A673 (cell line): ENCODE measurements at regions not wholly inside any gene's neighbourhood (a gene's known extent, or its start where the extent isn't known, plus 50 kb on each side); places are given as distances from the start of the nearest gene placed in this dataset.

Experiments
- BruUV-seq: library from RNA; stranded (reverse); fragments of 400-500 nt; replicated peaks from 2 replicates; lab custom pipeline; 2021; lab: Mats Ljungman, UMichigan
- CTCF ChIA-PET: fragments of 300-600 bp; sonication (Branson Sonifier 250); formaldehyde crosslinking; loops from one replicate; lab custom pipeline; 2022; ENCODE audit warnings: antibody characterized with exemption; lab: Charles Lee
- POLR2A ChIA-PET: fragments of 300-600 bp; sonication (Branson Sonifier 250); formaldehyde crosslinking; loops from one replicate; lab custom pipeline; 2022; ENCODE audit warnings: antibody characterized with exemption; ENCODE audit not compliant: low non-redundant PET; lab: Charles Lee
- DNase-seq: peaks from one replicate; pipeline ENCODE4 v3.0.0-alpha.2; 2015; ENCODE audit warnings: low spot score
- H3K27ac ChIP-seq: fragments of 200-600 bp; sonication (generic); 2 replicates; pipeline ENCODE4 v1.5.1; 2016; ENCODE audit warnings: mixed run types, low read depth, mild to moderate bottlenecking, mixed read lengths, antibody characterized with exemption, low read length; ENCODE audit not compliant: poor library complexity, severe bottlenecking
- H3K27me3 ChIP-seq: fragments of 200-600 bp; sonication (generic); replicated peaks from 2 replicates; pipeline ENCODE4 v1.6.1; 2017; ENCODE audit warnings: mixed run types, low read depth, mild to moderate bottlenecking, mixed read lengths, antibody characterized with exemption, low read length; ENCODE audit not compliant: insufficient read depth, poor library complexity
- H3K36me3 ChIP-seq: fragments of 200-600 bp; sonication (generic); 2 replicates; pipeline ENCODE4 v1.6.1; 2016; ENCODE audit warnings: mixed run types, mild to moderate bottlenecking, mixed read lengths, antibody characterized with exemption, low read length; ENCODE audit not compliant: insufficient read depth, poor library complexity, severe bottlenecking
- H3K4me1 ChIP-seq: fragments of 200-600 bp; sonication (generic); 2 replicates; pipeline ENCODE4 v1.6.1; 2017; ENCODE audit warnings: mixed run types, mild to moderate bottlenecking, mixed read lengths, antibody characterized with exemption, low read length; ENCODE audit not compliant: insufficient read depth, poor library complexity, severe bottlenecking
- H3K4me3 ChIP-seq: fragments of 200-600 bp; sonication (generic); 2 replicates; pipeline ENCODE4 v1.5.1; 2016; ENCODE audit warnings: low read depth, mixed run types, mild to moderate bottlenecking, mixed read lengths, low read length; ENCODE audit not compliant: poor library complexity, severe bottlenecking
- H3K9me3 ChIP-seq: fragments of 200-600 bp; sonication (generic); 2 replicates; pipeline ENCODE4 v1.6.1; 2016; ENCODE audit warnings: mixed run types, low read depth, mild to moderate bottlenecking, mixed read lengths, antibody characterized with exemption, low read length; ENCODE audit not compliant: poor library complexity, severe bottlenecking
- EZH2 ChIP-seq: fragments of 200-600 bp; sonication (generic); IDR thresholded peaks from 2 replicates; pipeline ENCODE4 v1.6.1; 2017; ENCODE audit warnings: borderline replicate concordance, low read depth, mild to moderate bottlenecking, mixed read lengths, antibody characterized with exemption, low read length; ENCODE audit not compliant: poor library complexity, severe bottlenecking
- intact Hi-C: fragments of 100-400 bp; cut with micrococcal nuclease; formaldehyde crosslinking; loops from one replicate; pipeline ENCODE4 v1.10.0; 2022; ENCODE audit not compliant: unreplicated experiment
- TF ChIP-seq, protein P1 (sequence below): fragments of 300-800, 200-600 bp; sonication (generic); conservative IDR thresholded peaks from 2 replicates; pipeline ENCODE4 v1.5.1; 2017; ENCODE audit warnings: low read depth, mild to moderate bottlenecking, antibody characterized with exemption, low read length, moderate library complexity, mixed read lengths

DNA sequence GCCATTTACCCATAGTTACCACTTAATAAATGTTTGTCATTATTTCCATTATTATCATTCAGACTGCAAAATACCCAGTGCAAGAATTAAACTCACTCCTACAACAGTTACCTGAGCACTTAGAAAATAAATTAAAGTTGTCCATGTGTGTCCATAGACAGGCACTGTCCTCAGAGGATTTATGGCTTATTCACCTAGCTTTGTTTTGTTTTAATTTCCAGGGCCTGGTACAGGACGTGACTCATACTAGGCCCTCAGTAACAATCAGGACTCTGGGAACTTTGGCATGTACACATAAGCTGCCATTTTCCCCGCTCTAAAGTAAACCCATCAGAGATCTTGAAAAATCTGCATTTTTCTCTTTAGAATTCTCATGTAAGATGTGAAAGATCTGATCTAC, 458.5 kb upstream of the ARRDC4 start:
- Histone ChIP-seq H3K36me3 (no peaks in the 10 kb centered on the region), H3K4me1 (no peaks in the 10 kb centered on the region), H3K27me3 (no peaks in the 10 kb centered on the region), H3K27ac (no peak overlapping the region), H3K9me3 (no peaks in the 10 kb centered on the region), H3K4me3 (no peak overlapping the region)
- CTCF ChIA-PET: no interaction called here
- DNase-seq: no peak
- intact Hi-C loops: no loop called here
- no TSS peak for BruUV-seq
- POLR2A ChIA-PET: no interaction called here
- TF ChIP-seq, protein P1, sequence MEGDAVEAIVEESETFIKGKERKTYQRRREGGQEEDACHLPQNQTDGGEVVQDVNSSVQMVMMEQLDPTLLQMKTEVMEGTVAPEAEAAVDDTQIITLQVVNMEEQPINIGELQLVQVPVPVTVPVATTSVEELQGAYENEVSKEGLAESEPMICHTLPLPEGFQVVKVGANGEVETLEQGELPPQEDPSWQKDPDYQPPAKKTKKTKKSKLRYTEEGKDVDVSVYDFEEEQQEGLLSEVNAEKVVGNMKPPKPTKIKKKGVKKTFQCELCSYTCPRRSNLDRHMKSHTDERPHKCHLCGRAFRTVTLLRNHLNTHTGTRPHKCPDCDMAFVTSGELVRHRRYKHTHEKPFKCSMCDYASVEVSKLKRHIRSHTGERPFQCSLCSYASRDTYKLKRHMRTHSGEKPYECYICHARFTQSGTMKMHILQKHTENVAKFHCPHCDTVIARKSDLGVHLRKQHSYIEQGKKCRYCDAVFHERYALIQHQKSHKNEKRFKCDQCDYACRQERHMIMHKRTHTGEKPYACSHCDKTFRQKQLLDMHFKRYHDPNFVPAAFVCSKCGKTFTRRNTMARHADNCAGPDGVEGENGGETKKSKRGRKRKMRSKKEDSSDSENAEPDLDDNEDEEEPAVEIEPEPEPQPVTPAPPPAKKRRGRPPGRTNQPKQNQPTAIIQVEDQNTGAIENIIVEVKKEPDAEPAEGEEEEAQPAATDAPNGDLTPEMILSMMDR: no peak
- TF ChIP-seq EZH2: no peak

DNA sequence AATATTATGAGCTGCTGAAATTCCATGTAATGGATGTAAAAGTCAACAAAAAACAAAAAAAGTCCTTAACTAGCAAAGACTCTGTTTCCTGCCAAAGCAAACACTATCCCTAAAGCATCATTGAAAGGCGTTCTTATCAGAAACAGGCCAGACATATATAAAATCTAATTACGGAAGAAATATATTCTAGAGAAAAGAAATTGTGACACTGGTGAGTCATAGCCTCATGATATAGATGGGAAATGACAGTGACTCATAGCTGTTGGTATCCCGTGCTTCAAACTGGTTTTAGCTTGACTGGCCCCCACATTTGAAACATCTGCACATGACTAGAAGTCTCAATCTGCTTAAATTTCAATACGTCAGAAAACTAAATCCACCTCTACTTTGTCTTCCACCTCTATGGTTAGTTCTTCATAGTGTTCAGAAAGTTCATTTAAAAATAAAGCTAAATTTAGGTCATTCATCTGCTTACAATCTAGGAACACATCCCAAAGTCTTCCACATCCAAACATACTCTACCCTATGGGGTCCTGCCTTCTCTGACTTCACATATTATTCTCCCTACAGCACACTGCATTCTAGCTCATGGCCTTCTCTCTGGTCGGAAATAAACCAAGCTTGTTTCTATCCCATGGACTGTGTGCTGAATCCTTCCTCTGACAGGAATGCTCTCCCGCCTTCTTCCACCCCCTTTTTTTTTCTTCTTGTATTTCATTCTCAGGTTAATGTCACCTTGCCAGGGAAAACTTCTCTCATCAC, 456.3 kb upstream of the ARRDC4 start:
- H3K4me3 ChIP-seq: no peak overlapping the region
- no peaks in the 10 kb centered on the region for H3K9me3 ChIP-seq
- no TSS peak for BruUV-seq
- ChIA-PET CTCF (no interaction called here), POLR2A (no interaction called here)
- TF ChIP-seq, protein P1: no peak
- no peak for TF ChIP-seq EZH2
- intact Hi-C loops: no loop called here
- no peaks in the 10 kb centered on the region for H3K27me3 ChIP-seq
- H3K4me1 ChIP-seq: no peaks in the 10 kb centered on the region
- DNase-seq: peak; percentile 80
- no peak overlapping the region for H3K27ac ChIP-seq
- H3K36me3 ChIP-seq: no peaks in the 10 kb centered on the region

DNA sequence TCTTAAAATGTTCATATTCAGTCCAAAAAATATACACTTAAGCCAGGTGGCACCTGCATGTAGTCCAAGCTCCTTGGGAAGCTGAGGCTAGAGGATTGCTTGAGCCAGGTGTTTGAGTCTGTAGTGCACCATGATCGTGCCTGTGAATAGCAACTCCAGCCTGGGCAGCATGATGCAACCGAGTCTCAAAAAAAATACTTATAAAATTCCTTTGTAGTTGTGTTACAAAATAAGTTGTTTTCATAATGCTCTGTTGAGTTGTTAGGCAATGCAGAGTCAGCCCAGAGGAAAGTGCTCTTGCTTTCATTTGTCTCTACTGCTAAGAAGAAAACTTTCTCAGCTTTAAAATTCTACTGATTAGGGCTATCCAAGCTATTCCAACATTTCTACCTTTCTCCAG, 442.8 kb upstream of the ARRDC4 start:
- intact Hi-C loops: no loop called here
- DNase-seq: no peak
- BruUV-seq: no TSS peak
- Histone ChIP-seq H3K4me3 (no peak overlapping the region), H3K27me3 (no peaks in the 10 kb centered on the region), H3K36me3 (no peaks in the 10 kb centered on the region), H3K27ac (no peak overlapping the region), H3K9me3 (no peaks in the 10 kb centered on the region), H3K4me1 (peaks cover 25% of the 10 kb centered on the region)
- POLR2A ChIA-PET: no interaction called here
- CTCF ChIA-PET: no interaction called here
- no peak for TF ChIP-seq EZH2
- TF ChIP-seq, protein P1: no peak
